WTC11 (cell line): ENCODE measurements at regions not wholly inside any gene's neighbourhood (a gene's known extent, or its start where the extent isn't known, plus 50 kb on each side); places are given as distances from the start of the nearest gene placed in this dataset.

Experiments
- ATAC-seq: fragments of 200-7000 bp; cut with Tn5 transposase; 2 replicates; pipeline ENCODE4 v1.10.0; 2021; ENCODE audit warnings: mild to moderate bottlenecking, moderate library complexity
- CTCF ChIA-PET: fragments of 300-600 bp; sonication (Branson Sonifier 250); formaldehyde crosslinking; loops from one replicate; lab custom pipeline; 2021; ENCODE audit warnings: antibody characterized with exemption; lab: Charles Lee
- POLR2A ChIA-PET: fragments of 350-600 bp; sonication (Branson Sonifier 250); formaldehyde crosslinking; loops from one replicate; lab custom pipeline; 2021; ENCODE audit warnings: antibody characterized with exemption; lab: Charles Lee
- DNase-seq: peaks from one replicate; pipeline ENCODE4 v3.0.0; 2021; ENCODE audit warnings: low spot score
- H3K27ac Mint-ChIP-seq: 2 replicates; pipeline ENCODE4 v1.8.0; 2021; ENCODE audit warnings: mixed read lengths
- H3K27me3 Mint-ChIP-seq: 2 replicates; pipeline ENCODE4 v1.8.0; 2021; ENCODE audit warnings: low read depth, mild to moderate bottlenecking, moderate library complexity, mixed read lengths
- H3K36me3 Mint-ChIP-seq: 2 replicates; pipeline ENCODE4 v1.8.0; 2021; ENCODE audit warnings: mixed read lengths
- H3K4me1 Mint-ChIP-seq: 2 replicates; pipeline ENCODE4 v1.8.0; 2022; ENCODE audit warnings: mixed read lengths
- H3K4me3 Mint-ChIP-seq: 2 replicates; pipeline ENCODE4 v1.8.0; 2021; ENCODE audit warnings: mild to moderate bottlenecking, moderate library complexity, mixed read lengths
- H3K9me3 Mint-ChIP-seq: 2 replicates; pipeline ENCODE4 v1.8.0; 2021; ENCODE audit warnings: mixed read lengths
- ATF3 ChIP-seq: sonication (generic); formaldehyde crosslinking; conservative IDR thresholded peaks from 2 replicates; pipeline ENCODE4 v1.8.1; 2022; ENCODE audit warnings: mild to moderate bottlenecking, missing genetic modification reagents
- CBFB ChIP-seq: sonication (generic); formaldehyde crosslinking; IDR thresholded peaks from 2 replicates; pipeline ENCODE4 v1.8.1; 2022; ENCODE audit warnings: mild to moderate bottlenecking, low read depth, missing genetic modification reagents
- CREB1 ChIP-seq: sonication (generic); formaldehyde crosslinking; IDR thresholded peaks from 2 replicates; pipeline ENCODE4 v1.8.0; 2023; ENCODE audit warnings: mild to moderate bottlenecking, missing genetic modification reagents
- E2F1 ChIP-seq: sonication (generic); formaldehyde crosslinking; IDR thresholded peaks from 2 replicates; pipeline ENCODE4 v1.8.0; 2022; ENCODE audit warnings: mild to moderate bottlenecking, missing genetic modification reagents
- FOXK1 ChIP-seq: sonication (generic); formaldehyde crosslinking; IDR thresholded peaks from 2 replicates; pipeline ENCODE4 v1.8.0; 2022; ENCODE audit warnings: mild to moderate bottlenecking, moderate library complexity, missing genetic modification reagents
- HMGA2 ChIP-seq: fragments of 250-450 bp; sonication (Bioruptor Pico); IDR thresholded peaks from 2 replicates; pipeline ENCODE4 v1.4.0; 2021; ENCODE audit warnings: mild to moderate bottlenecking, moderate library complexity
- MLX ChIP-seq: sonication (generic); formaldehyde crosslinking; IDR thresholded peaks from 2 replicates; pipeline ENCODE4 v1.8.1; 2023; ENCODE audit warnings: mild to moderate bottlenecking, missing genetic modification reagents, moderate library complexity
- NR1H2 ChIP-seq: sonication (generic); formaldehyde crosslinking; IDR thresholded peaks from 2 replicates; pipeline ENCODE4 v1.9.0; 2021; ENCODE audit warnings: mild to moderate bottlenecking, moderate library complexity, missing genetic modification reagents
- OVOL2 ChIP-seq: fragments of 250-450 bp; sonication (Bioruptor Pico); IDR thresholded peaks from 2 replicates; pipeline ENCODE4 v1.9.0; 2021; ENCODE audit warnings: mild to moderate bottlenecking, borderline replicate concordance
- TEAD1 ChIP-seq: sonication (generic); formaldehyde crosslinking; IDR thresholded peaks from 2 replicates; pipeline ENCODE4 v1.8.0; 2022; ENCODE audit warnings: mild to moderate bottlenecking, missing genetic modification reagents
- USF2 ChIP-seq: sonication (generic); formaldehyde crosslinking; IDR thresholded peaks from 2 replicates; pipeline ENCODE4 v1.8.1; 2023; ENCODE audit warnings: mild to moderate bottlenecking, missing genetic modification reagents, moderate library complexity
- ZBTB21 ChIP-seq: sonication (generic); formaldehyde crosslinking; IDR thresholded peaks from 2 replicates; pipeline ENCODE4 v1.8.1; 2023; ENCODE audit warnings: mild to moderate bottlenecking, missing genetic modification reagents, borderline replicate concordance
- ZNF232 ChIP-seq: sonication (generic); formaldehyde crosslinking; IDR thresholded peaks from 2 replicates; pipeline ENCODE4 v1.8.0; 2022; ENCODE audit warnings: mild to moderate bottlenecking, missing genetic modification reagents
- ZNF263 ChIP-seq: sonication (generic); formaldehyde crosslinking; IDR thresholded peaks from 2 replicates; pipeline ENCODE4 v1.8.1; 2022; ENCODE audit warnings: low read depth, mild to moderate bottlenecking, moderate library complexity, missing genetic modification reagents
- ZNF416 ChIP-seq: fragments of 250-450 bp; sonication (Bioruptor Pico); IDR thresholded peaks from 2 replicates; pipeline ENCODE4 v1.9.0; 2021; ENCODE audit warnings: mild to moderate bottlenecking, inconsistent platforms
- ZNF423 ChIP-seq: fragments of 250-450 bp; sonication (Bioruptor Pico); IDR thresholded peaks from 2 replicates; pipeline ENCODE4 v2.1.2; 2022; ENCODE audit warnings: mild to moderate bottlenecking, moderate library complexity
- ZNF425 ChIP-seq: fragments of 250-450 bp; sonication (Bioruptor Pico); conservative IDR thresholded peaks from 2 replicates; pipeline ENCODE4 v1.9.0; 2021; ENCODE audit warnings: mild to moderate bottlenecking
- ZNF532 ChIP-seq: fragments of 250-450 bp; sonication (Bioruptor Pico); IDR thresholded peaks from 2 replicates; pipeline ENCODE4 v1.9.0; 2021; ENCODE audit warnings: mild to moderate bottlenecking, borderline replicate concordance

- Mint-ChIP-seq H3K27me3 (no peaks in the 10 kb centered on the region), H3K4me1 (peaks cover 10% of the 10 kb centered on the region), H3K4me3 (no peak overlapping the region), H3K36me3 (no peaks in the 10 kb centered on the region), H3K9me3 (no peaks in the 10 kb centered on the region), H3K27ac (no peak overlapping the region)
- ATAC-seq (no peak), DNase-seq (no peak)
- TF ChIP-seq ZNF532 (CRISPR knock-in tag), result no peak
- TF ChIP-seq ZNF416 (CRISPR knock-in tag), result no peak
- TF ChIP-seq NR1H2 (CRISPR knock-in tag), result no peak
- TF ChIP-seq ATF3, result no peak
- no peak for TF ChIP-seq ZBTB21
- TF ChIP-seq ZNF263 (CRISPR knock-in tag), result no peak
- TF ChIP-seq E2F1 (CRISPR knock-in tag), result no peak
- TF ChIP-seq FOXK1 (CRISPR knock-in tag), result no peak
- no peak for TF ChIP-seq MLX
- TF ChIP-seq ZNF425, result no peak
- TF ChIP-seq ZNF232 (CRISPR knock-in tag), result no peak
- TF ChIP-seq OVOL2 (CRISPR knock-in tag), result no peak
- TF ChIP-seq HMGA2, result no peak
- TF ChIP-seq ZNF423 (CRISPR knock-in tag), result no peak
- TF ChIP-seq TEAD1 (CRISPR knock-in tag), result no peak
- TF ChIP-seq USF2 (CRISPR knock-in tag), result no peak
- TF ChIP-seq CREB1 (CRISPR knock-in tag), result no peak
- ChIA-PET CTCF (no interaction called here), POLR2A (interaction anchor here (0.7 kb wide), 1 partner anchor 210 kb away, joined by 3 read pairs; no protein-coding TSS in a partner anchor)
Measured at GRCh38 chr16:24674877-24675276, 54.6 kb upstream of the TNRC6A start.

- H3K27me3 Mint-ChIP-seq, result no peaks in the 10 kb centered on the region
- no peak for ATAC-seq
- H3K4me1 Mint-ChIP-seq, result no peaks in the 10 kb centered on the region
- DNase-seq, result no peak
- POLR2A ChIA-PET, result no interaction called here
- no peaks in the 10 kb centered on the region for H3K36me3 Mint-ChIP-seq
- no peak overlapping the region for H3K4me3 Mint-ChIP-seq
- CTCF ChIA-PET, result interaction anchor here (0.6 to 0.7 kb wide), 2 partner anchors 17 to 338 kb away, joined by 3 read pairs; partner anchors contain the start of gene ARHGAP17
- no peaks in the 10 kb centered on the region for H3K9me3 Mint-ChIP-seq
- no peak overlapping the region for H3K27ac Mint-ChIP-seq
- TF ChIP-seq CBFB, result no peak
- no peak for TF ChIP-seq ZNF263 (CRISPR knock-in tag)
- TF ChIP-seq ZNF532 (CRISPR knock-in tag), result no peak
Measured at GRCh38 chr16:24677388-24677787, 52.1 kb upstream of the TNRC6A start.
